B cell (primary cell): ENCODE measurements at regions not wholly inside any gene's neighbourhood (a gene's known extent, or its start where the extent isn't known, plus 50 kb on each side); places are given as distances from the start of the nearest gene placed in this dataset.

Experiments used
- ATAC-seq: fragments of 200-7000 bp; cut with Tn5 transposase; one replicate; pipeline ENCODE4 v1.10.0; 2021; ENCODE audit warnings: low read depth, mild to moderate bottlenecking, moderate number of reproducible peaks, moderate library complexity
- CTCF ChIA-PET: fragments of 350-600 bp; sonication (Branson Sonifier 250); formaldehyde crosslinking; loops from one replicate; lab custom pipeline; 2021; ENCODE audit warnings: antibody characterized with exemption, inconsistent platforms; lab: Charles Lee
- POLR2A ChIA-PET: fragments of 350-600 bp; sonication (Branson Sonifier 250); formaldehyde crosslinking; loops from one replicate; lab custom pipeline; 2021; ENCODE audit warnings: antibody characterized with exemption; lab: Charles Lee
- DNase-seq: peaks from one replicate; pipeline ENCODE4 v3.0.0; 2013
- H2AFZ ChIP-seq: 2 replicates; pipeline ENCODE4 v1.6.1; 2012; ENCODE audit warnings: mild to moderate bottlenecking, low read depth, low read length; ENCODE audit not compliant: insufficient read depth, poor library complexity, severe bottlenecking
- H3K27ac ChIP-seq, 2 donors: 1 replicate in 1 of 2; 2 replicates in 1 of 2; pipeline ENCODE4 v1.5.1; 2012 to 2013; ENCODE audit warnings: low read length in 2 of 2, mild to moderate bottlenecking in 2 of 2, moderate library complexity in 1 of 2
- H3K27me3 ChIP-seq, 4 experiments: fragments of 200-600 bp in 1 of 4; sonication (generic) in 1 of 4; replicated peaks in 1 of 4; 1 replicate in 2 of 4; 2 replicates in 2 of 4; pipeline versions ENCODE4 v1.6.1 to v1.7.0; 2013 to 2016; ENCODE audit warnings: low read length in 3 of 4, mild to moderate bottlenecking in 2 of 4, mixed read lengths in 1 of 4, moderate library complexity in 1 of 4; ENCODE audit not compliant: insufficient read depth in 4 of 4, control insufficient read depth in 3 of 4; ENCODE audit errors: control extremely low read depth in 1 of 4
- H3K36me3 ChIP-seq, 2 experiments: replicated peaks in 1 of 2; 1 replicate in 1 of 2; 2 replicates in 1 of 2; pipeline versions ENCODE4 v1.6.1 to v1.7.1; 2013; ENCODE audit warnings: low read length in 1 of 2; ENCODE audit not compliant: insufficient read depth in 2 of 2, control insufficient read depth in 1 of 2; ENCODE audit errors: control extremely low read depth in 1 of 2, extremely low read depth in 1 of 2
- H3K4me1 ChIP-seq, 2 donors: fragments of 200-600 bp in 1 of 2; sonication (generic) in 1 of 2; 1 replicate in 1 of 2; 2 replicates in 1 of 2; pipeline versions ENCODE4 v1.5.1 to v1.6.1; 2013 to 2017; ENCODE audit warnings: low read length in 2 of 2; ENCODE audit not compliant: control insufficient read depth in 2 of 2, insufficient read depth in 2 of 2
- H3K4me2 ChIP-seq: replicated peaks from 2 replicates; pipeline ENCODE3; 2012; ENCODE audit warnings: mild to moderate bottlenecking, low read depth, low read length; ENCODE audit not compliant: poor library complexity, severe bottlenecking
- H3K4me3 ChIP-seq, 5 experiments: fragments of 200-600 bp in 1 of 5; sonication (generic) in 1 of 5; 1 replicate in 3 of 5; 2 replicates in 2 of 5; pipeline versions ENCODE4 v1.5.1 to v1.7.0; 2011 to 2016; ENCODE audit warnings: low read length in 4 of 5, mild to moderate bottlenecking in 4 of 5, low read depth in 2 of 5, control low read depth in 1 of 5, moderate library complexity in 1 of 5; ENCODE audit not compliant: insufficient read depth in 1 of 5; ENCODE audit errors: control extremely low read depth in 1 of 5, extremely low read depth in 1 of 5
- H3K79me2 ChIP-seq: fragments of 200-600 bp; sonication (generic); one replicate; pipeline ENCODE4 v1.6.0; 2016; ENCODE audit warnings: low read length; ENCODE audit not compliant: control insufficient read depth, insufficient read depth
- H3K9ac ChIP-seq: fragments of 200-600 bp; sonication (generic); 2 replicates; pipeline ENCODE4 v1.6.1; 2017; ENCODE audit warnings: mild to moderate bottlenecking, low read length, moderate library complexity
- H3K9me3 ChIP-seq, 3 donors: one replicate each; pipeline versions ENCODE4 v1.6.1 to v1.7.1; 2013; ENCODE audit warnings: low read length in 2 of 3; ENCODE audit not compliant: control insufficient read depth in 2 of 3, insufficient read depth in 1 of 3; ENCODE audit errors: control extremely low read depth in 1 of 3
- H4K20me1 ChIP-seq: 2 replicates; pipeline ENCODE4 v1.6.0; 2012; ENCODE audit warnings: mild to moderate bottlenecking, low read length; ENCODE audit not compliant: insufficient read depth, control insufficient read depth, poor library complexity, severe bottlenecking
- H3K27ac Mint-ChIP-seq: one replicate; pipeline ENCODE4 v1.8.0; 2021; ENCODE audit warnings: mixed read lengths
- H3K27me3 Mint-ChIP-seq: one replicate; pipeline ENCODE4 v1.8.0; 2021; ENCODE audit warnings: mixed read lengths
- H3K4me1 Mint-ChIP-seq: one replicate; pipeline ENCODE4 v1.8.0; 2021; ENCODE audit warnings: mixed read lengths
- H3K4me3 Mint-ChIP-seq: one replicate; pipeline ENCODE4 v1.8.0; 2021; ENCODE audit warnings: mixed read lengths
- H3K9me3 Mint-ChIP-seq: one replicate; pipeline ENCODE4 v1.8.0; 2022; ENCODE audit warnings: mixed read lengths; ENCODE audit not compliant: insufficient read depth
- EZH2 ChIP-seq: IDR thresholded peaks from 2 replicates; pipeline ENCODE4 v1.6.1; 2012; ENCODE audit warnings: borderline replicate concordance, low read depth, mild to moderate bottlenecking, moderate library complexity, low read length; ENCODE audit not compliant: insufficient read depth, poor library complexity, severe bottlenecking
- WGBS: methylation state at CpG from one replicate; pipeline ENCODE4 v1.1.5; 2013; ENCODE audit warnings: missing lambda C conversion rate; ENCODE audit not compliant: insufficient coverage; 5-methylcytosine and 5-hydroxymethylcytosine counted together
- intact Hi-C: fragments of 100-400 bp; cut with micrococcal nuclease; formaldehyde crosslinking; loops from one replicate; pipeline ENCODE4 v1.10.0; 2022
- TF ChIP-seq, protein P1 (sequence below): fragments of 200-600 bp; IDR thresholded peaks from one replicate; pipeline ENCODE4 v1.8.0; 2022; ENCODE audit warnings: antibody characterized with exemption, mild to moderate bottlenecking

DNA sequence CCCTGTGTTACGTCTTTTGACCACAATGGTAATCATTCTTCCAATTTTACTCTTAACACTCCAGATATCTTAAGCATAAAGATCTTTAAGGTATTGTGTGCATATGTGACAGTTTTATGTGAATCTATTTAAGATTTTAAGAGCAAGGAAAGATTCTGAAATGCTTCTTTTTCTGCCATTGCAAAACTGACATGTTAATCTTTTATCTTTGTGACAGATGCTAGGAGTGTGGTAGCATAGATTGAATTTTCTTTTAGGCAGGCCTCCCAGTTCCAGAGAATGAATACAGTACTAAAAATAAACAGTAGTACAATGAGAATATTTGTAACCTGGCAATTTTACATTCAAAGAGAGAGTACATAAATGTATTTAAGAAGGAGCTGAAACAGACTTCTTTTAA, 232.5 kb upstream of the ZSWIM2 start:
- H3K4me1 Mint-ChIP-seq, result no peaks in the 10 kb centered on the region
- ATAC-seq (no peak), DNase-seq (no peak)
- no peak overlapping the region for H3K4me3 ChIP-seq
- peaks cover 2% of the 10 kb centered on the region for H3K9me3 Mint-ChIP-seq
- TF ChIP-seq EZH2, result no peak
- TF ChIP-seq, protein P1, sequence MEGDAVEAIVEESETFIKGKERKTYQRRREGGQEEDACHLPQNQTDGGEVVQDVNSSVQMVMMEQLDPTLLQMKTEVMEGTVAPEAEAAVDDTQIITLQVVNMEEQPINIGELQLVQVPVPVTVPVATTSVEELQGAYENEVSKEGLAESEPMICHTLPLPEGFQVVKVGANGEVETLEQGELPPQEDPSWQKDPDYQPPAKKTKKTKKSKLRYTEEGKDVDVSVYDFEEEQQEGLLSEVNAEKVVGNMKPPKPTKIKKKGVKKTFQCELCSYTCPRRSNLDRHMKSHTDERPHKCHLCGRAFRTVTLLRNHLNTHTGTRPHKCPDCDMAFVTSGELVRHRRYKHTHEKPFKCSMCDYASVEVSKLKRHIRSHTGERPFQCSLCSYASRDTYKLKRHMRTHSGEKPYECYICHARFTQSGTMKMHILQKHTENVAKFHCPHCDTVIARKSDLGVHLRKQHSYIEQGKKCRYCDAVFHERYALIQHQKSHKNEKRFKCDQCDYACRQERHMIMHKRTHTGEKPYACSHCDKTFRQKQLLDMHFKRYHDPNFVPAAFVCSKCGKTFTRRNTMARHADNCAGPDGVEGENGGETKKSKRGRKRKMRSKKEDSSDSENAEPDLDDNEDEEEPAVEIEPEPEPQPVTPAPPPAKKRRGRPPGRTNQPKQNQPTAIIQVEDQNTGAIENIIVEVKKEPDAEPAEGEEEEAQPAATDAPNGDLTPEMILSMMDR, result no peak
- no peaks in the 10 kb centered on the region for H3K27me3 Mint-ChIP-seq
- H4K20me1 ChIP-seq, result no peaks in the 10 kb centered on the region
- H3K27ac Mint-ChIP-seq, result no peak overlapping the region
- H2AFZ ChIP-seq, result no peak overlapping the region
- no peaks in the 10 kb centered on the region for H3K36me3 ChIP-seq
- no peak overlapping the region for H3K27ac ChIP-seq
- no peak overlapping the region for H3K4me2 ChIP-seq
- H3K9me3 ChIP-seq, result peaks cover 0 to 1% (median 0%) of the 10 kb centered on the region in 3 donors
- ChIA-PET POLR2A (no interaction called here), CTCF (no interaction called here)
- no CpG with 5 or more reads among the region's 1 CpG for WGBS
- H3K27me3 ChIP-seq, result no peaks in the 10 kb centered on the region
- H3K4me3 Mint-ChIP-seq, result no peak overlapping the region
- H3K9ac ChIP-seq, result no peak overlapping the region
- H3K79me2 ChIP-seq, result no peaks in the 10 kb centered on the region
- intact Hi-C loops, result no loop called here
- no peaks in the 10 kb centered on the region for H3K4me1 ChIP-seq

DNA sequence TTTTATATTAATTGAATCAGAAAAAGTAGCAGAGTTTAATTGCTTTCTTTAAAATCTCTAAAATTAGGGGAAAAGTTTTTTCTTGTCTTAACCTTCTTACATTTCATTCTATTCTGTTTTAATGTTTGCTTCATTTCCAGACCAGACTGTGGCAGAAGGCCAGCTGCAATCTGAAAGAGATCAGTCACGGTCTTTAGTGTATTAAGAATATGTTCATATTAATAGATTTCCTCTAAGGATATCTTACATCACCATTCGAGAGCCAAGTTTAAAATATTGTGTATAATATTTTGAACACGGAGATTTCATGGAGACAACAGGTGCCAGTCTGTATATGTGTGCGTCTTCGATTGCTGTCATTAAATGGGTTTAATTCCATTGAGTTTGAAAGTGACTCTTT, 230.9 kb upstream of the ZSWIM2 start:
- H3K27me3 ChIP-seq, result no peaks in the 10 kb centered on the region
- intact Hi-C loops, result no loop called here
- H3K9ac ChIP-seq, result no peak overlapping the region
- no peaks in the 10 kb centered on the region for H3K36me3 ChIP-seq
- H3K4me2 ChIP-seq, result no peak overlapping the region
- no peaks in the 10 kb centered on the region for H4K20me1 ChIP-seq
- POLR2A ChIA-PET, result no interaction called here
- WGBS, result 100% methylated on average over 3 of the region's 5 CpGs
- H3K27ac Mint-ChIP-seq, result no peak overlapping the region
- peaks cover 0 to 1% (median 0%) of the 10 kb centered on the region in 3 donors for H3K9me3 ChIP-seq
- no peak overlapping the region for H3K4me3 ChIP-seq
- no peaks in the 10 kb centered on the region for H3K27me3 Mint-ChIP-seq
- H3K4me1 Mint-ChIP-seq, result no peaks in the 10 kb centered on the region
- no peak overlapping the region for H3K27ac ChIP-seq
- no peak overlapping the region for H3K4me3 Mint-ChIP-seq
- TF ChIP-seq, protein P1, result no peak
- TF ChIP-seq EZH2, result no peak
- DNase-seq, result no peak
- no peak for ATAC-seq
- H3K9me3 Mint-ChIP-seq, result peaks cover 2% of the 10 kb centered on the region
- CTCF ChIA-PET, result no interaction called here
- H3K79me2 ChIP-seq, result no peaks in the 10 kb centered on the region
- H3K4me1 ChIP-seq, result no peaks in the 10 kb centered on the region
- H2AFZ ChIP-seq, result no peak overlapping the region
